ENCODE measurements at regions not wholly inside any gene's neighbourhood (a gene's known extent, or its start where the extent isn't known, plus 50 kb on each side); places are given as distances from the start of the nearest gene placed in this dataset.

- in situ Hi-C loops (cut with HindIII; ENCODE audit: low sequenced_read_pairs), result no loop called here
Measured at GRCh38 chr7:131196803-131197202, 130.9 kb upstream of the MKLN1 start.

- in situ Hi-C loops (cut with HindIII; ENCODE audit: low sequenced_read_pairs), result no loop called here
Measured at GRCh38 chr7:131197920-131198615, 129.6 kb upstream of the MKLN1 start.

- in situ Hi-C loops (cut with HindIII; ENCODE audit: low sequenced_read_pairs), result no loop called here
Measured at GRCh38 chr7:131202451-131202850, 125.2 kb upstream of the MKLN1 start.

GRCh38 chr7:131203291-131203976, 124.2 kb upstream of the MKLN1 start:
- in situ Hi-C loops (cut with HindIII; ENCODE audit: low sequenced_read_pairs), result no loop called here

GRCh38 chr7:131208777-131209176, 118.9 kb upstream of the MKLN1 start:
- in situ Hi-C loops (cut with HindIII; ENCODE audit: low sequenced_read_pairs), result no loop called here

- in situ Hi-C loops (cut with HindIII; ENCODE audit: low sequenced_read_pairs), result no loop called here
Measured at GRCh38 chr7:131210618-131211017, 117.1 kb upstream of the MKLN1 start.

GRCh38 chr7:131211500-131211899, 116.2 kb upstream of the MKLN1 start:
- in situ Hi-C loops (cut with HindIII; ENCODE audit: low sequenced_read_pairs), result no loop called here

- in situ Hi-C loops (cut with HindIII; ENCODE audit: low sequenced_read_pairs), result no loop called here
Measured at GRCh38 chr7:131212114-131212513, 115.6 kb upstream of the MKLN1 start.

- in situ Hi-C loops (cut with HindIII; ENCODE audit: low sequenced_read_pairs), result no loop called here
Measured at GRCh38 chr7:131218727-131219128, 108.9 kb upstream of the MKLN1 start.

- in situ Hi-C loops (cut with HindIII; ENCODE audit: low sequenced_read_pairs), result no loop called here
Measured at GRCh38 chr7:131219312-131220041, 108.2 kb upstream of the MKLN1 start.

GRCh38 chr7:131221061-131221460, 106.6 kb upstream of the MKLN1 start:
- in situ Hi-C loops (cut with HindIII; ENCODE audit: low sequenced_read_pairs), result no loop called here

GRCh38 chr7:131222171-131222570, 105.5 kb upstream of the MKLN1 start:
- in situ Hi-C loops (cut with HindIII; ENCODE audit: low sequenced_read_pairs), result no loop called here

GRCh38 chr7:131223151-131223550, 104.5 kb upstream of the MKLN1 start:
- in situ Hi-C loops (cut with HindIII; ENCODE audit: low sequenced_read_pairs), result no loop called here

GRCh38 chr7:131224996-131225395, 102.7 kb upstream of the MKLN1 start:
- in situ Hi-C loops (cut with HindIII; ENCODE audit: low sequenced_read_pairs), result no loop called here

GRCh38 chr7:131225619-131226513, 101.8 kb upstream of the MKLN1 start:
- in situ Hi-C loops (cut with HindIII; ENCODE audit: low sequenced_read_pairs), result no loop called here

GRCh38 chr7:131226514-131226865, 101.2 kb upstream of the MKLN1 start:
- in situ Hi-C loops (cut with HindIII; ENCODE audit: low sequenced_read_pairs), result no loop called here

GRCh38 chr7:131231381-131232220, 96.1 kb upstream of the MKLN1 start:
- in situ Hi-C loops (cut with HindIII; ENCODE audit: low sequenced_read_pairs), result no loop called here

- in situ Hi-C loops (cut with HindIII; ENCODE audit: low sequenced_read_pairs), result no loop called here
Measured at GRCh38 chr7:131232768-131233167, 94.9 kb upstream of the MKLN1 start.

GRCh38 chr7:131233193-131233592, 94.5 kb upstream of the MKLN1 start:
- in situ Hi-C loops (cut with HindIII; ENCODE audit: low sequenced_read_pairs), result no loop called here

Measured in endothelial cell of hepatic sinusoid (primary cell).